ENCODE measurements at regions not wholly inside any gene's neighbourhood (a gene's known extent, or its start where the extent isn't known, plus 50 kb on each side); places are given as distances from the start of the nearest gene placed in this dataset.
"Not testable (repeated sequence)": the region's sequence is repeated elsewhere in the genome, so short reads cannot be mapped to it uniquely, and the experiment has no call there.

GRCh38 chr14:105709281-105710118 lies 183.1 kb downstream of the TMEM121 start:
- DNase-seq (ENCODE audit: low spot score): no peak

GRCh38 chr14:105710119-105711043 lies 184.0 kb downstream of the TMEM121 start:
- no peak for DNase-seq (ENCODE audit: low spot score)

DNA sequence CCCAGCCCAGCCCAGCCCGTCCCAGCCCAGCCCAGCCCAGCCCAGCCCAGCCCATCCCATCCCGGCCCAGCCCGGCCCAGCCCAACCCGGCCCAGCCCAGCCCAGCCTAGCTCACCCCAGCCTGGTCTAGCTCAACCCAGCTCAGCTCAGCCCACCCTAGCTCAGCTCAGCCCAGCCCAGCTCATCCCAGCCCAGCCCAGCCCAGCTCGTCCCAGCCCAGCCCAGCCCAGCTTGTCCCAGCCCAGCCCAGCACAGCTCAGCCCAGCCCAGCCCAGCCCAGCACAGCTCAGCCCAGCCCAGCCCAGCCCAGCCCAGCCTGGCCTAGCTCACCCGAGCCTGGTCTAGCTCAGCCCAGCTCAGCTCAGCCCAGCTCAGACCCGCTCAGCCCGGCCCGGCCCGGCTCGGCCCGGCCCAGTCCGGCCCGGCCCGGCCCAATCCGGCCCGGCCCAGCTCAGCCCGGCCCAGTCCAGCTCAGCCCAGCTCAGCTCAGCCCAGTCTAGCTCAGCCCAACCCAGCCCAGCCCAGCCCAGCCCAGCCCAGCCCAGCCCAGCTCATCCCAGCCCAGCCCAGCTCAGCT lies 184.7 kb downstream of the TMEM121 start:
- no peak for DNase-seq (ENCODE audit: low spot score)

- no peak for DNase-seq (ENCODE audit: low spot score)
These were observed 185.6 kb downstream of the TMEM121 start for GRCh38 chr14:105711841-105712460.

- DNase-seq (ENCODE audit: low spot score): not testable (repeated sequence)
These were observed 186.3 kb downstream of the TMEM121 start for GRCh38 chr14:105712670-105713069.

DNA sequence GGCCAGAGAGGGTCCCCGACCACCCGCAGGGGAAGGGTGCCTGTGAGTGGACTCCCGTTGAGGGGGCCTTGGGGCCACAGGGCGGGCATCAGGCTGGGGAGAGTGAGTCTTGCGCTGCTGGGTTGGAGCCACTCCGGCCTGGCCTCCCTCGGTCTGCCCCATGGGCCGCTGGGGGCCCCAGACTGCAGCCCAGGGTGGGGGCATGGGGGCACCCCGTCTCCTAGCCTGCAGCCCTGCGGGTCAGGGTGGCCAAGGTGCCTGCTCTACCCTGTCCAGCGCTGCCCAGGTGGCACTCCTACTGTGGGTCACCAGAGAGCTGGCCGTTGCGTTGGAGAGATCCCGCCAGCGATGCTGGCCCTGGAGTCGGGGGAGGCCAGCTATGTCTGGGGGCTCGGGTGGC lies 186.8 kb downstream of the TMEM121 start:
- not testable (repeated sequence) for DNase-seq (ENCODE audit: low spot score)

DNA sequence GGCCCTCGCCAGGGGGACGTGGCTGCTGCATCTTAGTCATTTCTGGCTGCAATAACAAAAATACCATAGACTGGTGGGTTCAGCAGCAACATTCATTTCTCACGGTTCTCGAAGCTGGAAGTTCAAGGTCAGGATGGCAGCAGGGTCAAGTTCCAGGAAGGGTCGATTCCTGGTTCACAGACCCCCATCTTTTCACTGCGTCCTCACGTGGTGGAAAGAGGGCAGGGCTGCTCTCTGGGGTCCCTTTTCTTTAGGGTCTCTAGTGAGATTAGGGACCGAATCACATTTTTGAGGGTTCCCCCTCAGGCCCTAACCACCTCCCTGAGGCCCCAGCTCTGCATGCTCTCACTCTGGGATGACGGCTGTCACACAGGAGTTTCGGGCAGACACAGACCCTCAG lies 187.5 kb downstream of the TMEM121 start:
- DNase-seq (ENCODE audit: low spot score): not testable (repeated sequence)

DNA sequence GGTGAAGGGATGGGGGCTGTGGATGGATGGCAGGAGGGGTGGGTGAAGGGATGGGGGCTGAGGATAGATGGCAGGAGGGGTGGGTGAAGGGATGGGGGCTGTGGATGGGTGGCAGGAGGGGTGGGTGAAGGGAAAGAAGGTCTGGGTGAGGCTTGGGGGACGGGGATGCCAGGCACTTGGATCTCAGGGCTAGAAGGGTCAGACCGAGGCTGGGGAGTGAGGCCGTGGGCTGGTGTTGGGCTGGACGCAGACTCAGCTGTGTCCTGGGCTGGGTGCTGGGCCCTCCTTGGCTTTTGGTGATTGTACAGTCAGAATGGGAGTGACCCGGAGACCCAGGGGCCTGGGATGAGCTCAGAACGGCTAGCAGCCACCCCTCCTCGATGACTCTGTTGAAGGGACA lies 192.4 kb downstream of the TMEM121 start:
- DNase-seq (ENCODE audit: low spot score): not testable (repeated sequence)

GRCh38 chr14:105720106-105720505 lies 193.7 kb downstream of the TMEM121 start:
- DNase-seq (ENCODE audit: low spot score): not testable (repeated sequence)

GRCh38 chr14:105720852-105721601 lies 194.6 kb downstream of the TMEM121 start:
- DNase-seq (ENCODE audit: low spot score): not testable (repeated sequence)

DNA sequence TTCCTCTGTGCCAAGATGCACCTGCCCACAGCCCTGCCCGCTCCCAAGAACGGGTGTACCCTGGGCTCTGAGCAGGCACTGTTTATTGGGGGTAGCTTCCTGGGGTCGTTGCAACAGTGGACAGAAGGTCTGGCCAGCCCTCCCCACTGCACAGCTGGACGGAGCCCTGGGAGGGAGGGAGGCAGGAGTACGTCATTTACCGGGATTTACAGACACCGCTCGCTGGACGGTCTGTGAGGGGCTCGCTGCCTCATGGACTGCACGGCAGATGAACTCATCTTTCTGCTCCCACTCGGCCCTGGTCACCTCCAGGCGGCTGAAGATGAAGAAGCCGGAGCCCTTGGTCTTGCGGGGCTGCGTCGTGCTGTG lies 195.2 kb downstream of the TMEM121 start:
- not testable (repeated sequence) for DNase-seq (ENCODE audit: low spot score)

- DNase-seq (ENCODE audit: low spot score): not testable (repeated sequence)
These were observed 195.8 kb downstream of the TMEM121 start for GRCh38 chr14:105721996-105722709.

DNA sequence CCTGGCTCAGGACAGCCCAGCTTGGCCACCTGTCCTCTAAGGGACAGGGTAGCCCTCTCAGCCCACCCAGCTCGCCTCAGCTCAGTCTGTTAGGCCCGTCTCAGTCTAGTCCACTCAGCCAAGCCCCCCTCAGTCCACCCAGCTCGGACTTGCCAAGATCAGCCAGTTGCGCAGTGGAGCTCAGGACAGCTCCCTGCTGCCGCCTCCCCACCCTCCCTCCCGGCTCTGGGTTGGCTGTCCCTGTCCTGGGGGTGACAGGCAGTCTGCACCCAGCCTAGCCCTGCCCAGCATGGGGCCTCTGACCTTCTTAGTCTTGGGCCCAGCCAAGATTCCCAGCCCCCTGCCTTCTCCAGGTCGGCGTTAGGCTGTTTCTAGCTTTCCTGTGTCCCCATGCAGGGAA lies 196.9 kb downstream of the TMEM121 start:
- DNase-seq (ENCODE audit: low spot score): not testable (repeated sequence)

GRCh38 chr14:105723776-105724175 lies 197.4 kb downstream of the TMEM121 start:
- not testable (repeated sequence) for DNase-seq (ENCODE audit: low spot score)

DNA sequence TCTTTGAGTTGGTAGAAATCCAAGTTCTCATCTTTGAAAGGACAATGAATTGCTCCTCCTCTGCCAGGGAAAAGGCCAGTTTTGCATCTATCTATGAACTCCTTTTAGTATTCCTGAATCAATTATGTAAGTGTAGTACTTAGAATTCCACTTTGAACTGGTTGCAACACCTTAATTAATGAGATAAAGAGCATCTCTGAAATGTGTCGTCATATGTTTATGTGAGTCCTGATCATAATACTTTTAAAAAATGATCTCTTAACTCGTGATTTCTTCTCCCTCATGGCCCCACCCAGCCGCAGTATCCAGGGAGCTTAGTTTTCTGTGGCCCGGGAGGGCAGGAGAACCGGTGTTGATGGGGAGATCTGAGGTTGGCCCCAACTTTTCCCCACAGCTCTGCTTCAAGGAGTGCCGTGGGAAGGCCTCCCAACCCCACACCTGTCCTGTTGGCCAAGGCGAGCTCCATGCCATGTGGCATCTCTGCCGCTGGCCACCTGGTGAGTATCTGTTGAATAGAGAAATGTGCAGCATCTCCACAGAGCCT lies 203.5 kb downstream of the TMEM121 start:
- not testable (repeated sequence) for DNase-seq (ENCODE audit: low spot score)

DNA sequence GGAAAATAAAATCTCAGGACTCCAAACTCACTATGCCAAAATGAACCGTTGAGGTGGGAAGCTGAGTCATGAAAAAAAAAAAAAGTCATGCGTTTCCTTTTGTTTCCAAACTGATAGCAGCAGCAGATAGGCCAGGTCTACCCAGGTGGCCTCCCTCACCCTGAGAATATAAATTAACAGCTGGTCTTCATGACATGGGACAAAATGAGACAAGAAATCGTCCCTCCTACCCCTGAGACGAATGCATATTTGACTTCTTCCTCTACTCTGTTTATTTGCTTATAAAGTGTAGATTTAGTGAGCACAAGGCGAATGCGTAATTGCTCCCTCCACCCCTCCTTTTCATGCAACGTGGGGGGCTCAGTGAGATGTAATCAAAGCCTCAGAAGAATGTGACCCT lies 204.3 kb downstream of the TMEM121 start:
- not testable (repeated sequence) for DNase-seq (ENCODE audit: low spot score)

GRCh38 chr14:105731221-105731985 lies 205.0 kb downstream of the TMEM121 start:
- not testable (repeated sequence) for DNase-seq (ENCODE audit: low spot score)

GRCh38 chr14:105733081-105734065 lies 207.0 kb downstream of the TMEM121 start:
- no peak for DNase-seq (ENCODE audit: low spot score)
